Stimulated activated naive CD4-positive, alpha-beta T cell (primary cell): ENCODE measurements at regions not wholly inside any gene's neighbourhood (a gene's known extent, or its start where the extent isn't known, plus 50 kb on each side); places are given as distances from the start of the nearest gene placed in this dataset.

Experiments used
- DNase-seq, 6 experiments: peaks; one replicate each; lab custom pipeline; 2025; lab: John Stamatoyannopoulos, UW

DNA sequence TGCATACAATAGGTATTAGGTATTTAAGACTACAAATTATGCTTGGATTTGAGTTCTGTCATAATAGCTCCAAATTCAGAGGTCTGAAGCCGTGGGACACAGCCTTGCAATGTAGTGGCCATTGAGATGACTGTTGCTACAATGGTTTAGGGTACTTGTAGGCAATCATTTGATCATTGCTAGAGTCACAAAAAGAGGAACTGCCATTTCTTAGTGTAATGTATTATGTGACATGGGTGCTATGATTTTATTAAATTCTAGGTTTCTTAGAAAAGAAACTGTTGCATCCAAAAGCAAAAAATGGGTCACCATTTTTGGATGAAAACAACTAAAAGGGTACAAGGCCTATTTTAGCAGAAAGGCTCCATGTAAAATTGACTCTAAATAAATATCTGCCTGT is 129.9 kb upstream of the ZNF644 start:
- DNase-seq = no peak

GRCh38 chr1:91148641-91149069 is 126.8 kb upstream of the ZNF644 start:
- no peak for DNase-seq

DNA sequence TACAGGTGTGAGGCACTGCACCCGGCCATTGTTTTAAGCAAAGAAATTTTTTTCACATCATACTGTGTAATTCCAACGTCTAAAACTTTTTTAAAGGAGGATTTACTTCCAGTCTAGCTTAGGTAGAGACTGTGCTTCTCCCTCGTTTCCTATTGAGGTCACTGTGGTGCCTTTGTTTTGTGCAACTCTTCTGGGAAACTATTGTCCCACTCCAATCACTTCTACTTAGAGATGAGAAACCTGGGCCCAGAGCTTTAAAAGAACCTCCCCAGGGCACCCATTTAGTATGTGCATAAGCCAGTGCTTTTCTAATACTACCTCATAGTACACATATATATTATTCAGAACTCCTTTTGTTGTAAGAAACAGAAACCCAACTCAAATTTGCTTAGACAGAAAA is 120.0 kb upstream of the ZNF644 start:
- DNase-seq = no peak

- DNase-seq = no peak
These were observed 117.1 kb upstream of the ZNF644 start for GRCh38 chr1:91138959-91139358.

GRCh38 chr1:91137173-91137852 is 115.5 kb upstream of the ZNF644 start:
- DNase-seq = no peak

DNA sequence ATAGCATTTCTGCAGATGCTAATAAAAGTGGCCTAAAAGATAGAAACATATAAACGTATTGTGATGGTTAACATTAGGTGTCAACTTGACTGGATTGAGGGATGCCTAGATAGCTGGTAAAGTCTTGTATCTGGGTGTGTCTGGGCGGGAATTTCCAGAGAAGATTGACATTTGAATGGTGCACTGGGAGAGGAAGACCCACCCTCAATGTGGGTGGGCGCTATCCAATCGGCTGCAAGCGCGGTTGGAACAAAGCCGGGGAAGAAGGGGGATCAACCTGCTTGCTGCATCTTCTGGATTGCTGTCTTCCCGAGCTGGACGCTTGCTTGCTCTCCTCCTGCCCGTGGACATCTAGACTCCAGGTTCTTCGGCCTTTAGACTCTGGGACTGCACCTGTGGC is 114.0 kb upstream of the ZNF644 start:
- no peak for DNase-seq

DNA sequence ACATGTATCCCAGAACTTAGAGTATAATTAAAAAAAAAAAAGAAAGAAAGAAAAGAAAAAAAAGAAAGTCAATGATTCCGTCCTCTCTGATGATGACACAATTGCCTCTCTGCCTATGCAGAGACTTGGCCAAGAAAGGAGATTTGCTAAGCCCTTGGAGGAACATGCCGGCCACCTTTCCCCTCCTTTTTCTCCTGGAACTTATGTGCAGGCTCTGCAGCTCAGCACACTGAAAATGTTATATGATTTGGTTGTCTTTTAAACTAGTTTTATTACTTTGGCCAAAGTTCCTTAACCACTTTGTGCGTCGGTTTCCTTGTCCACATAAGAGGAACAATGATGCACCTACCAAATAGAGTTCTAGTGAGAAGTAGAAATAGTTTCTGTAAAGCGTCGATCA is 111.4 kb upstream of the ZNF644 start:
- no peak for DNase-seq

GRCh38 chr1:91130256-91130985 is 108.6 kb upstream of the ZNF644 start:
- no peak for DNase-seq

- DNase-seq = no peak
These were observed 107.6 kb upstream of the ZNF644 start for GRCh38 chr1:91129458-91129857.

GRCh38 chr1:91129017-91129416 is 107.2 kb upstream of the ZNF644 start:
- no peak for DNase-seq

DNA sequence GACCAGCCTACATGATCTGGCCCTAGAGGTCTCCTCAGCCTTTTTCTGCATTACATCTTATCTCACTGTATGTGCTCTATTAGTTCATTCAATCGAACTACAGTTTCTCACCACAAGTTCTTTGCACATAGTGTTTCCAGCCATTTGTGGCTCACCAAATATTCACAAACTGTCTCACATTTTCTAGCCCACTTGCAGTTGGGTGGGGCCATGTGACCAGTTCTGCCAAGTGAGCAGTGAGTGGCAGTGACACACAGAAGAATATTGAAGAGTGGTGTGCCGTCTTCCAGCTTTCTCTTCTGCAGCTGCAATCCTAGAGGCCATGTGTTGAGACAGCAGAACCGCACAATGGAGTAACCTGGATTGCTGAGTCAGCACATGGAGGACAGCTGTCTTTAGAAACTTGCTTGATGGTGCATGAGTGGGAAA is 103.2 kb upstream of the ZNF644 start:
- DNase-seq = no peak

GRCh38 chr1:91124290-91124985 is 102.6 kb upstream of the ZNF644 start:
- no peak for DNase-seq

GRCh38 chr1:91123773-91124172 is 101.9 kb upstream of the ZNF644 start:
- DNase-seq = no peak

- DNase-seq = no peak
These were observed 101.5 kb upstream of the ZNF644 start for GRCh38 chr1:91123319-91123718.

DNA sequence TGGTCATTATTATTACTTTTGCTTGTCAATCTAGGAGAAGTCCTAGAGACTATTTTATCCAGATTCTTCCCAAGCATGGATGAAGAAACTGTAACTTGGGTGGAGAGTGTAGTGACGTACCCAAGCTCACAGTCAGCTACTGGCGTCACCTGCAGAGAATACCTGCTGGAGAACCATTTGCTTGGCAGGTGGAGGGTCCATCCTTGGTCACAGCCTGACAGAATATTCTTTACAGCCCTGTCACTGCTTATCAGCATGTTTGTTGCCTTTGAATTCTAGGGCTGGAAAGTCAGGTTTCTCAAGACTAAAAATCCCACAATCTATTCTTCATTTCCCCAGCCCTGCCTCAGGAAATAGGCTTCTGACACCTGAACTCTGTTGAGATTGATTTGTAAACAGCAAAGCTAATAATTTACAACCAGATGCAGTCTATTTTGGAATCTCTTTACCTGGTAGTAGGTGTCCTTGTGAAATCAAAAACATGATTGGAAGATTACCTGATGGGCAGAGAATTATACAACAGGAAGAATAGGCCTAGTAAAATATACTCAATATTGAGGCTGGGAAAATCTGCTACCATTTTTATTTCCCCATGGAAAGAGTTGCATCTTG is 100.4 kb upstream of the ZNF644 start:
- no peak for DNase-seq

- no peak for DNase-seq
These were observed 99.5 kb upstream of the ZNF644 start for GRCh38 chr1:91121366-91121765.

DNA sequence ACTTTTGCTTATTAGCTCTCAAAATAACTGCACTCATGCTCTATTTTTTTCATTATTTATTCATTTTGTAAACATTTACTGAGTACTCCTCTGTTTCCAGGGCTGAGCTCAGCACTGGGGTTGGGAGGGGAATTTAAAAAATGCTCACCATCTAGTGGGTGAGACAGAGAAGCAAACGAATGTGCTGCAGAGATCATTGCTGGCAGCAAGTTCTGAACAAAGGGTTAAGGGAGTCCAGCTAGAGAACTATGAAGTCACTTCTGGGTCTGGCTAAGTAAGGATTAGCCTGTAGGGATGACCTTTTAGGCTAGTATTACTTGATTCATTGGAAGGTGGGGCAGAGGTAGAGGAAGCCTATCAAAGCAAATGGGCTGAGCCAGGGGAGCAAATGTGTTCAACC is 99.1 kb upstream of the ZNF644 start:
- no peak for DNase-seq

DNA sequence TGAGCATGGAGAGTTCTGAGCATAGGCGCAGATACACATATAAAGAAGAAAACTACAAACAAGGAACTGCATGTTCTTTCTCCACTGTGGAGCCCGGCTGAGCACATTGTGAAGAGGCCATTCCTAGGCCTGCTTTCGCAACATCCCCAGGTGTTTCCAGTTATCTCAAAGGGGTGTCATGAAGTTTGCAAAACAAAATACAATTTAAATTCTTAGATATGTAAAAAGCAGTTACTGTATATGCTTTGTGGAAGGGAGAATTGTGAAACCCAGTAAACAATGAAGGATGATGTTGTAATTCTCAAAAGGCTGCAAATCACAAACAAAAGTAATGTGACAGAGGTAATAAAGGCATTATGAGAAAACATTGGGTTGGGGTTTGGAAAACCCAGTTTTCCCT is 98.6 kb upstream of the ZNF644 start:
- no peak for DNase-seq

GRCh38 chr1:91104712-91105111 is 82.9 kb upstream of the ZNF644 start:
- DNase-seq = no peak

GRCh38 chr1:91101328-91101727 is 79.5 kb upstream of the ZNF644 start:
- no peak for DNase-seq

DNA sequence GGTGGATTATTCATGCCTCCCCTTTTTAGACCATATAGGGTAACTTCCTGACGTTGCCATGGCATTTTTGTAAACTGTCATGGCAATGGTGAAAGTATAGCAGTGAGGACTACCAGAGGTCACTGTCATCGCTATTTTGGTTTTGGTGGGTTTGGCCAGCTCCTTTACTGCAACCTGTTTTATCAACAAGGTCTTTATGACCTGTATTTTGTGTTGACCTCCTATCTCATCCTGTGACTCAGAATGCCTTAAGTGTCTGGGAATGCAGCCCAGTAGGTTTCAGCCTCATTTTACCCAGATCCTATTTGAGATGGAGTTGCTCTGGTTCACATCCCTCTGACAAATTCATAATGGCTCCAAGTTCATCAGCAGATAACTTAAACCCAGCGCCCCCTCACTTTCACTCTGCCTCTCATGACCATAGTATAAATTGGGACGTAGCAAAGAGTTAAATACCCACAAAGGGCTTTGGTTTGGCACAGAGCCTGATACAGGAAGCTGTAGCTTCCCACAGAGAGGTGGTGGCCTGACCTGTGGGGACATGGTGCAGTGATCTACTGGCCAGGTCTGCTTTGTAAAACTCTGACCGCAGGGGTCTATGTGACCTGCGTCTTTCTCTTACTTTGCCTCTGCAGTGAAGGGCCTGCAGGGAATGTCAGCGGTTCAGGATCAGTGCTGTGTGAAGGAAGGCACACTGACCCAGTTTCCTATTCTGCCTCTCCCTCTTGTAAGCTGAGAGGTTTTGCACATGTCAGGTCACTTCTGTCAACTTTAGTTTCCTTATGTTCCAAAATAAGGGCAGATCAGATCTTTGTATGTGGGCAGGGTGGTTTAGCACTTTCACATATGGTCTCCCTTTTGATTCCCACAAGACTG is 78.1 kb upstream of the ZNF644 start:
- no peak for DNase-seq
